H9 (cell line): ENCODE measurements at regions not wholly inside any gene's neighbourhood (a gene's known extent, or its start where the extent isn't known, plus 50 kb on each side); places are given as distances from the start of the nearest gene placed in this dataset.

Experiments
- DNase-seq: peaks from one replicate; pipeline ENCODE4 v3.0.0-alpha.2; 2017
- H2AFZ ChIP-seq: one replicate; pipeline ENCODE4 v1.6.1; 2013; ENCODE audit warnings: mild to moderate bottlenecking, low read length, control low read depth, moderate library complexity
- H2AK5ac ChIP-seq: 2 replicates; pipeline ENCODE4 v1.6.1; 2013; ENCODE audit warnings: low read length, control low read depth, mixed read lengths; ENCODE audit not compliant: insufficient read length
- H2BK120ac ChIP-seq: one replicate; pipeline ENCODE4 v1.6.1; 2013; ENCODE audit warnings: low read depth, mild to moderate bottlenecking, low read length, control low read depth, inconsistent platforms; ENCODE audit not compliant: poor library complexity, severe bottlenecking
- H2BK12ac ChIP-seq: 2 replicates; pipeline ENCODE4 v1.6.1; 2013; ENCODE audit warnings: low read length, control low read depth, mixed read lengths, low read depth; ENCODE audit not compliant: insufficient read length
- H2BK15ac ChIP-seq: 2 replicates; pipeline ENCODE4 v1.6.1; 2013; ENCODE audit warnings: low read depth, low read length, control low read depth
- H2BK20ac ChIP-seq: one replicate; pipeline ENCODE4 v1.6.1; 2013; ENCODE audit warnings: low read depth, mild to moderate bottlenecking, low read length, control low read depth, inconsistent platforms; ENCODE audit not compliant: poor library complexity, severe bottlenecking
- H2BK5ac ChIP-seq: 2 replicates; pipeline ENCODE4 v1.6.1; 2013; ENCODE audit warnings: low read length, control low read depth, mixed read lengths; ENCODE audit not compliant: insufficient read length
- H3K14ac ChIP-seq: 2 replicates; pipeline ENCODE4 v1.6.1; 2013; ENCODE audit warnings: low read length, control low read depth; ENCODE audit not compliant: insufficient read depth
- H3K18ac ChIP-seq: 2 replicates; pipeline ENCODE4 v1.6.1; 2013; ENCODE audit warnings: low read depth, mild to moderate bottlenecking, mixed read lengths, low read length, control low read depth; ENCODE audit not compliant: insufficient read length
- H3K23ac ChIP-seq: 2 replicates; pipeline ENCODE4 v1.6.1; 2013; ENCODE audit warnings: low read length, control low read depth, mixed read lengths, low read depth; ENCODE audit not compliant: insufficient read length
- H3K23me2 ChIP-seq: 2 replicates; pipeline ENCODE4 v1.6.1; 2013; ENCODE audit warnings: low read depth, mild to moderate bottlenecking, mixed read lengths, low read length, control low read depth; ENCODE audit not compliant: insufficient read length, poor library complexity, severe bottlenecking
- H3K27ac ChIP-seq: 2 replicates; pipeline ENCODE4 v1.5.1; 2013; ENCODE audit warnings: low read length, control low read depth, mixed read lengths, low read depth; ENCODE audit not compliant: insufficient read length
- H3K27me3 ChIP-seq: 2 replicates; pipeline ENCODE4 v1.6.1; 2013; ENCODE audit warnings: low read length, control low read depth, inconsistent platforms; ENCODE audit not compliant: insufficient read depth
- H3K4ac ChIP-seq: 2 replicates; pipeline ENCODE4 v1.6.1; 2013; ENCODE audit warnings: low read depth, mild to moderate bottlenecking, control low read depth, inconsistent platforms, low read length, moderate library complexity
- H3K4me1 ChIP-seq: 2 replicates; pipeline ENCODE4 v1.6.1; 2013; ENCODE audit warnings: low read length, control low read depth, inconsistent platforms; ENCODE audit not compliant: insufficient read depth
- H3K4me2 ChIP-seq: 2 replicates; pipeline ENCODE4 v1.6.1; 2013; ENCODE audit warnings: low read length, control low read depth, mixed read lengths; ENCODE audit not compliant: insufficient read length, insufficient read depth
- H3K56ac ChIP-seq: 2 replicates; pipeline ENCODE4 v1.6.1; 2013; ENCODE audit warnings: low read depth, mild to moderate bottlenecking, mixed read lengths, low read length, control low read depth; ENCODE audit not compliant: insufficient read length
- H3K79me1 ChIP-seq: 2 replicates; pipeline ENCODE4 v1.6.1; 2013; ENCODE audit warnings: low read depth, mild to moderate bottlenecking, moderate library complexity, low read length, control low read depth, inconsistent platforms; ENCODE audit not compliant: insufficient read depth, poor library complexity, severe bottlenecking
- H3K79me2 ChIP-seq: 2 replicates; pipeline ENCODE4 v1.6.1; 2013; ENCODE audit warnings: low read length, control low read depth, inconsistent platforms; ENCODE audit not compliant: insufficient read depth
- H3K9ac ChIP-seq: 2 replicates; pipeline ENCODE4 v1.6.1; 2013; ENCODE audit warnings: low read length, control low read depth, mixed read lengths; ENCODE audit not compliant: insufficient read length; ENCODE audit errors: extremely low read depth
- H3K9me3 ChIP-seq: one replicate; pipeline ENCODE4 v1.6.1; 2013; ENCODE audit warnings: low read depth, low read length, inconsistent platforms; ENCODE audit not compliant: control insufficient read depth
- H3T11ph ChIP-seq: one replicate; pipeline ENCODE4 v1.6.1; 2013; ENCODE audit warnings: mild to moderate bottlenecking, low read length, control low read depth, inconsistent platforms
- H4K20me1 ChIP-seq: one replicate; pipeline ENCODE4 v1.6.1; 2013; ENCODE audit not compliant: control insufficient read depth, insufficient read length, insufficient read depth
- H4K5ac ChIP-seq: 2 replicates; pipeline ENCODE4 v1.6.1; 2013; ENCODE audit warnings: low read depth, mild to moderate bottlenecking, mixed read lengths, low read length, control low read depth; ENCODE audit not compliant: insufficient read length
- H4K8ac ChIP-seq: replicated peaks from 2 replicates; pipeline ENCODE4 v1.6.1; 2013; ENCODE audit warnings: low read length, control low read depth, mixed read lengths, low read depth; ENCODE audit not compliant: insufficient read length
- H4K91ac ChIP-seq: 2 replicates; pipeline ENCODE4 v1.6.1; 2013; ENCODE audit warnings: low read depth, mild to moderate bottlenecking, moderate library complexity, mixed read lengths, low read length, control low read depth; ENCODE audit not compliant: insufficient read length
- H3K27ac Mint-ChIP-seq, 3 experiments: 2 replicates in 2 of 3; 3 replicates in 1 of 3; pipeline ENCODE4 v1.8.0; 2020 to 2021; ENCODE audit warnings: mixed read lengths in 3 of 3, mild to moderate bottlenecking in 1 of 3, moderate library complexity in 1 of 3
- H3K27me3 Mint-ChIP-seq: 2 replicates; pipeline ENCODE4 v1.8.0; 2021; ENCODE audit warnings: low read depth, mild to moderate bottlenecking, moderate library complexity, mixed read lengths
- H3K36me3 Mint-ChIP-seq, 3 experiments: 2 replicates in 2 of 3; 3 replicates in 1 of 3; pipeline ENCODE4 v1.8.0; 2020 to 2021; ENCODE audit warnings: low read depth in 3 of 3, mixed read lengths in 3 of 3; ENCODE audit not compliant: insufficient read depth in 1 of 3
- H3K4me1 Mint-ChIP-seq, 2 experiments: 2 replicates each; pipeline ENCODE4 v1.8.0; 2020; ENCODE audit warnings: mixed read lengths in 2 of 2
- H3K4me3 Mint-ChIP-seq, 2 experiments: 2 replicates in 1 of 2; 3 replicates in 1 of 2; pipeline ENCODE4 v1.8.0; 2020 to 2021; ENCODE audit warnings: mild to moderate bottlenecking in 2 of 2, mixed read lengths in 2 of 2, moderate library complexity in 1 of 2
- H3K9me3 Mint-ChIP-seq, 2 experiments: 2 replicates in 1 of 2; 3 replicates in 1 of 2; pipeline ENCODE4 v1.8.0; 2020; ENCODE audit warnings: mild to moderate bottlenecking in 2 of 2, mixed read lengths in 2 of 2, moderate library complexity in 1 of 2
- WGBS: extraction: QIAGEN DNeasy Blood & Tissue Kit; methylation state at CpG from one replicate; pipeline ENCODE4 v1.1.7; 2013; ENCODE audit warnings: missing lambda C conversion rate, low lambda C conversion rate, mixed read lengths; ENCODE audit not compliant: insufficient read length; ENCODE audit errors: extremely low coverage; 5-methylcytosine and 5-hydroxymethylcytosine counted together
- TF ChIP-seq, protein P1 (sequence below): fragments of 200-600 bp; sonication (generic); conservative IDR thresholded peaks from 3 replicates; pipeline ENCODE4 v1.8.0; 2021; ENCODE audit warnings: antibody characterized with exemption, mild to moderate bottlenecking

DNA sequence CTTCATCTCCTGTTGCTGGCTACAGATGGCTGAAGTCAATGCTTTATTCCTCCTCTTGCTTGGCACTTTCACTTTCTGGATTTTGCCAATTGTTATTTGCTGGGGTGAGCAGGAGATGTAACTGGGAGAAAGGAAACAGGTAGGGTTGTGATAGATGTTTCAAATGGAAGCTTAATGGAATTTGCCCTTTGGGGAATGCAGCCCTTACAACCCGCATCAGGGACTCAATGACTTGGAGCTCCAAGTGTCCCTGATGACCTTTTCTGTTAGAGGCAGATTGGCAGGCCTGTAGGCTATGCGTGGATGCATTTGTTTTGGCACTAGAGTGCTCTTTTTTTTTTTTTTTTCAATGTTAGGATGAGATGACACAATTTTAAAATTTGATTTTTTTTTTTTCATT lies 219.9 kb upstream of the GLRA1 start:
- Histone ChIP-seq H2BK5ac (no peak overlapping the region), H3T11ph (no peak overlapping the region), H3K14ac (no peak overlapping the region), H3K56ac (no peak overlapping the region), H2BK12ac (no peak overlapping the region), H3K23me2 (no peaks in the 10 kb centered on the region), H3K27me3 (no peaks in the 10 kb centered on the region), H2AK5ac (no peak overlapping the region), H3K18ac (no peak overlapping the region), H3K4me1 (no peaks in the 10 kb centered on the region), H2AFZ (no peak overlapping the region), H3K79me1 (no peaks in the 10 kb centered on the region), H4K91ac (no peak overlapping the region), H2BK120ac (no peak overlapping the region), H3K79me2 (no peaks in the 10 kb centered on the region), H3K9me3 (no peaks in the 10 kb centered on the region), H4K5ac (no peak overlapping the region), H4K20me1 (no peaks in the 10 kb centered on the region), H3K27ac (no peak overlapping the region), H4K8ac (no peak overlapping the region), H3K4ac (no peak overlapping the region), H2BK20ac (no peak overlapping the region), H2BK15ac (no peak overlapping the region), H3K4me2 (no peak overlapping the region), H3K9ac (no peak overlapping the region), H3K23ac (no peak overlapping the region)
- no peak for DNase-seq
- Mint-ChIP-seq H3K4me1 (no peaks in the 10 kb centered on the region; a peak in 1 of 4 replicates), H3K4me3 (no peak overlapping the region), H3K27ac (no peak overlapping the region), H3K9me3 (no peaks in the 10 kb centered on the region), H3K36me3 (no peaks in the 10 kb centered on the region), H3K27me3 (no peaks in the 10 kb centered on the region; the same call in 1 of the 2 replicates)
- WGBS, result no CpG with 5 or more reads among the region's 2 CpGs
- TF ChIP-seq, protein P1, sequence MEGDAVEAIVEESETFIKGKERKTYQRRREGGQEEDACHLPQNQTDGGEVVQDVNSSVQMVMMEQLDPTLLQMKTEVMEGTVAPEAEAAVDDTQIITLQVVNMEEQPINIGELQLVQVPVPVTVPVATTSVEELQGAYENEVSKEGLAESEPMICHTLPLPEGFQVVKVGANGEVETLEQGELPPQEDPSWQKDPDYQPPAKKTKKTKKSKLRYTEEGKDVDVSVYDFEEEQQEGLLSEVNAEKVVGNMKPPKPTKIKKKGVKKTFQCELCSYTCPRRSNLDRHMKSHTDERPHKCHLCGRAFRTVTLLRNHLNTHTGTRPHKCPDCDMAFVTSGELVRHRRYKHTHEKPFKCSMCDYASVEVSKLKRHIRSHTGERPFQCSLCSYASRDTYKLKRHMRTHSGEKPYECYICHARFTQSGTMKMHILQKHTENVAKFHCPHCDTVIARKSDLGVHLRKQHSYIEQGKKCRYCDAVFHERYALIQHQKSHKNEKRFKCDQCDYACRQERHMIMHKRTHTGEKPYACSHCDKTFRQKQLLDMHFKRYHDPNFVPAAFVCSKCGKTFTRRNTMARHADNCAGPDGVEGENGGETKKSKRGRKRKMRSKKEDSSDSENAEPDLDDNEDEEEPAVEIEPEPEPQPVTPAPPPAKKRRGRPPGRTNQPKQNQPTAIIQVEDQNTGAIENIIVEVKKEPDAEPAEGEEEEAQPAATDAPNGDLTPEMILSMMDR, result no peak
